ENCODE measurements at regions not wholly inside any gene's neighbourhood (a gene's known extent, or its start where the extent isn't known, plus 50 kb on each side); places are given as distances from the start of the nearest gene placed in this dataset.

- Histone ChIP-seq H3K27me3 (ENCODE audit: control insufficient read depth in 5 of 5, insufficient read depth in 4 of 5, low read length in 5 of 5) (no peaks in the 10 kb centered on the region), H3K4me3 (ENCODE audit: low read depth in 1 of 5, low read length in 5 of 5) (no peak overlapping the region)
Observed at GRCh38 chr1:80933346-80933745, 867.4 kb upstream of the ADGRL2 start.

GRCh38 chr1:80931178-80931577, 869.6 kb upstream of the ADGRL2 start:
- H3K27me3 ChIP-seq (ENCODE audit: control insufficient read depth in 5 of 5, insufficient read depth in 4 of 5, low read length in 5 of 5): no peaks in the 10 kb centered on the region
- no peak overlapping the region for H3K9ac ChIP-seq (ENCODE audit: low read length in 5 of 5)
- no peaks in the 10 kb centered on the region for H3K4me1 ChIP-seq (ENCODE audit: control insufficient read depth in 5 of 5, insufficient read depth in 5 of 5, low read length in 5 of 5)
- no peaks in the 10 kb centered on the region for H3K36me3 ChIP-seq (ENCODE audit: control insufficient read depth in 5 of 5, insufficient read depth in 5 of 5, low read length in 5 of 5)
- H3K27ac ChIP-seq (ENCODE audit: low read depth, low read length): no peak overlapping the region
- H3K9me3 ChIP-seq (ENCODE audit: control insufficient read depth in 5 of 5, low read length in 5 of 5): peaks cover 4 to 26% (median 10%) of the 10 kb centered on the region in 5 donors
- H3K4me3 ChIP-seq (ENCODE audit: low read depth in 1 of 5, low read length in 5 of 5): no peak overlapping the region

More at GRCh38 chr1:80933346-80933745, 867.4 kb upstream of the ADGRL2 start:
- H3K27ac ChIP-seq (ENCODE audit: low read depth, low read length): no peak overlapping the region
- no peak overlapping the region for H3K9ac ChIP-seq (ENCODE audit: low read length in 5 of 5)
- H3K9me3 ChIP-seq (ENCODE audit: control insufficient read depth in 5 of 5, low read length in 5 of 5): peaks cover 4 to 26% (median 10%) of the 10 kb centered on the region in 5 donors
- no peaks in the 10 kb centered on the region for H3K4me1 ChIP-seq (ENCODE audit: control insufficient read depth in 5 of 5, insufficient read depth in 5 of 5, low read length in 5 of 5)
- H3K36me3 ChIP-seq (ENCODE audit: control insufficient read depth in 5 of 5, insufficient read depth in 5 of 5, low read length in 5 of 5): no peaks in the 10 kb centered on the region

DNA sequence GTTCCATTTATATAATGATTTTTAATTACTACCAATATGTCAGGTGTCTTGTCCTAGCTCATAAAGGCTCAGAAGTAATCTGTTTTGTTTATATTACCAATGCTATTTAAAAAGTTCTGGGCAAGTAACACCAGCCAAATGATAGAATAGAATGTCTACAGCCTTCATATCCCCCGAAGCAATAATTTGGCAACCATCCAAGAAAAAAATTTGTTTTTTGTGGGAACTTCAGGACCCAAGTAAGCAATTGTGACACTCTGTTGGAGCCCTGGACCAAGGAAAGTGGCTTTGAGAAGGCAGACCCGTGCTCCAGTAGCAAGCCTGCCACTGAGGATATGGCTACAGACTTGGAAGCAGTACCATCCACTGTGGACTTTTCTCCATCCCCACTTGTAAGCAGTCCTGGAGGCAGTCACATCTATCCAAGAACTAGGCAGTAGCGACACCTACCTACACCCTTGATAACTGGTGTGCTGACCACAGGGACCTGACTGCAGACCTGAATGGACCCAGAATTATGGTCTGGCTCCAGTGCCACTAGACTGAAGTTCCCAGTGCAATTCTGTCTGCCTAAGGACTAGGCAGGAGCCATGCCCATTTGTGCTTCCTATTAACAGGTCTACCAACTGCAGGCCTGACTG, 870.7 kb upstream of the ADGRL2 start:
- peaks cover 0 to 4% (median 0%) of the 10 kb centered on the region in 5 donors for H3K4me1 ChIP-seq (ENCODE audit: control insufficient read depth in 5 of 5, insufficient read depth in 5 of 5, low read length in 5 of 5)
- H3K27me3 ChIP-seq (ENCODE audit: control insufficient read depth in 5 of 5, insufficient read depth in 4 of 5, low read length in 5 of 5): no peaks in the 10 kb centered on the region
- peaks cover 4 to 26% (median 10%) of the 10 kb centered on the region in 5 donors for H3K9me3 ChIP-seq (ENCODE audit: control insufficient read depth in 5 of 5, low read length in 5 of 5)
- H3K4me3 ChIP-seq (ENCODE audit: low read depth in 1 of 5, low read length in 5 of 5): no peak overlapping the region
- H3K27ac ChIP-seq (ENCODE audit: low read depth, low read length): no peak overlapping the region
- H3K9ac ChIP-seq (ENCODE audit: low read length in 5 of 5): no peak overlapping the region
- no peaks in the 10 kb centered on the region for H3K36me3 ChIP-seq (ENCODE audit: control insufficient read depth in 5 of 5, insufficient read depth in 5 of 5, low read length in 5 of 5)

DNA sequence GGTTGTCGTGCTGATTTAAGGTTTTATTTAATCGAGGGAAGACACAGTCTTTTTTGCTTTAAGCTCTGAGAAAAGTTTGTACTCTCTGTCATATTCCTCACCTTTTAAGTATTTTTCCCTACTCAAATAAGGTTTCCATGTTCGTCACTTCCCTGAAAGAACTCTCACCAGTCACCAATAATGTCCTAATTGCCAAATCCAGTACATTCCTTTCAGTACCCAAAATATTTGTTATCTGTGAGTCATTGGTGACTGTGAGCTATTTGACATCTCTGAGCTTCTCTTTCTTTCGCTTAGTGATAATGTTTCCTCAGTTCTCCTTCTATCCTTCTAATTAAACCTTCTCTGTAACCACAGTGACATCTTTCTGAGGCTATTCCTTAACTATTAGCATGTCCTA, 874.2 kb upstream of the ADGRL2 start:
- H3K27me3 ChIP-seq (ENCODE audit: control insufficient read depth in 5 of 5, insufficient read depth in 4 of 5, low read length in 5 of 5): no peaks in the 10 kb centered on the region
- no peaks in the 10 kb centered on the region for H3K36me3 ChIP-seq (ENCODE audit: control insufficient read depth in 5 of 5, insufficient read depth in 5 of 5, low read length in 5 of 5)
- H3K9ac ChIP-seq (ENCODE audit: low read length in 5 of 5): no peak overlapping the region
- H3K4me1 ChIP-seq (ENCODE audit: control insufficient read depth in 5 of 5, insufficient read depth in 5 of 5, low read length in 5 of 5): peaks cover 0 to 10% (median 6%) of the 10 kb centered on the region in 5 donors
- no peak overlapping the region for H3K27ac ChIP-seq (ENCODE audit: low read depth, low read length)
- no peak overlapping the region for H3K4me3 ChIP-seq (ENCODE audit: low read depth in 1 of 5, low read length in 5 of 5)
- H3K9me3 ChIP-seq (ENCODE audit: control insufficient read depth in 5 of 5, low read length in 5 of 5): peaks cover 2 to 15% (median 10%) of the 10 kb centered on the region in 5 donors

- no peak overlapping the region for H3K9ac ChIP-seq (ENCODE audit: low read length in 5 of 5)
- peaks cover 0 to 10% (median 6%) of the 10 kb centered on the region in 5 donors for H3K4me1 ChIP-seq (ENCODE audit: control insufficient read depth in 5 of 5, insufficient read depth in 5 of 5, low read length in 5 of 5)
- no peak overlapping the region for H3K4me3 ChIP-seq (ENCODE audit: low read depth in 1 of 5, low read length in 5 of 5)
- no peak overlapping the region for H3K27ac ChIP-seq (ENCODE audit: low read depth, low read length)
- H3K9me3 ChIP-seq (ENCODE audit: control insufficient read depth in 5 of 5, low read length in 5 of 5): peaks cover 0 to 5% (median 5%) of the 10 kb centered on the region in 5 donors
- H3K36me3 ChIP-seq (ENCODE audit: control insufficient read depth in 5 of 5, insufficient read depth in 5 of 5, low read length in 5 of 5): no peaks in the 10 kb centered on the region
- no peaks in the 10 kb centered on the region for H3K27me3 ChIP-seq (ENCODE audit: control insufficient read depth in 5 of 5, insufficient read depth in 4 of 5, low read length in 5 of 5)
Observed at GRCh38 chr1:80925130-80925805, 875.5 kb upstream of the ADGRL2 start.

GRCh38 chr1:80924290-80924689, 876.4 kb upstream of the ADGRL2 start:
- H3K27ac ChIP-seq (ENCODE audit: low read depth, low read length): no peak overlapping the region
- no peaks in the 10 kb centered on the region for H3K27me3 ChIP-seq (ENCODE audit: control insufficient read depth in 5 of 5, insufficient read depth in 4 of 5, low read length in 5 of 5)
- H3K4me1 ChIP-seq (ENCODE audit: control insufficient read depth in 5 of 5, insufficient read depth in 5 of 5, low read length in 5 of 5): peaks cover 0 to 10% (median 6%) of the 10 kb centered on the region in 5 donors
- H3K9ac ChIP-seq (ENCODE audit: low read length in 5 of 5): no peak overlapping the region
- no peaks in the 10 kb centered on the region for H3K36me3 ChIP-seq (ENCODE audit: control insufficient read depth in 5 of 5, insufficient read depth in 5 of 5, low read length in 5 of 5)
- no peaks in the 10 kb centered on the region for H3K9me3 ChIP-seq (ENCODE audit: control insufficient read depth in 5 of 5, low read length in 5 of 5)
- no peak overlapping the region for H3K4me3 ChIP-seq (ENCODE audit: low read depth in 1 of 5, low read length in 5 of 5)

- peaks cover 0 to 16% (median 6%) of the 10 kb centered on the region in 5 donors for H3K4me1 ChIP-seq (ENCODE audit: control insufficient read depth in 5 of 5, insufficient read depth in 5 of 5, low read length in 5 of 5)
- no peak overlapping the region for H3K9ac ChIP-seq (ENCODE audit: low read length in 5 of 5)
- no peaks in the 10 kb centered on the region for H3K27me3 ChIP-seq (ENCODE audit: control insufficient read depth in 5 of 5, insufficient read depth in 4 of 5, low read length in 5 of 5)
- H3K36me3 ChIP-seq (ENCODE audit: control insufficient read depth in 5 of 5, insufficient read depth in 5 of 5, low read length in 5 of 5): no peaks in the 10 kb centered on the region
- H3K27ac ChIP-seq (ENCODE audit: low read depth, low read length): no peak overlapping the region
- no peaks in the 10 kb centered on the region for H3K9me3 ChIP-seq (ENCODE audit: control insufficient read depth in 5 of 5, low read length in 5 of 5)
- H3K4me3 ChIP-seq (ENCODE audit: low read depth in 1 of 5, low read length in 5 of 5): no peak overlapping the region
Observed at GRCh38 chr1:80922906-80923305, 877.8 kb upstream of the ADGRL2 start.

GRCh38 chr1:80919426-80919825, 881.3 kb upstream of the ADGRL2 start:
- H3K27ac ChIP-seq (ENCODE audit: low read depth, low read length): no peak overlapping the region
- no peak overlapping the region for H3K9ac ChIP-seq (ENCODE audit: low read length in 5 of 5)
- no peaks in the 10 kb centered on the region for H3K9me3 ChIP-seq (ENCODE audit: control insufficient read depth in 5 of 5, low read length in 5 of 5)
- peaks cover 0 to 11% (median 0%) of the 10 kb centered on the region in 5 donors for H3K4me1 ChIP-seq (ENCODE audit: control insufficient read depth in 5 of 5, insufficient read depth in 5 of 5, low read length in 5 of 5)
- H3K4me3 ChIP-seq (ENCODE audit: low read depth in 1 of 5, low read length in 5 of 5): no peak overlapping the region
- no peaks in the 10 kb centered on the region for H3K27me3 ChIP-seq (ENCODE audit: control insufficient read depth in 5 of 5, insufficient read depth in 4 of 5, low read length in 5 of 5)
- H3K36me3 ChIP-seq (ENCODE audit: control insufficient read depth in 5 of 5, insufficient read depth in 5 of 5, low read length in 5 of 5): no peaks in the 10 kb centered on the region

DNA sequence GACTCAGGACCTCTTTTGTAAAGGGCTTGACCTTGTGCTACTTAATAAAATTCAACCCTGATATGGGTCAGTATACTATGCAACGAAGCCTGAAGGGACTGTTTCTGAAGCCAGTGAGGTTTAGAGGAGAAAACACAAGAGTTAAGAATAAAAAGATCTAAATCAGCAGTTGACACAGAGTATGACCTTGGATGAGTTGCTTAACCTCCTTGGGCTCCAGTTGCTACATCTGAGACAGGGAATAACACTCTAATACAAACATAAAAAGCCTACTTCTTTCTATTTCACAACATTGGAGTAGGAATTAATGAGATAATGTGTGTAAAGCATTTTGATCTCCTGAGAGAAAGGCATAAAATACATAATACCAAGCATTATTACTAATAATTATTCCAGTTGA, 882.4 kb upstream of the ADGRL2 start:
- H3K4me3 ChIP-seq (ENCODE audit: low read depth in 1 of 5, low read length in 5 of 5): no peak overlapping the region
- H3K9ac ChIP-seq (ENCODE audit: low read length in 5 of 5): no peak overlapping the region
- H3K4me1 ChIP-seq (ENCODE audit: control insufficient read depth in 5 of 5, insufficient read depth in 5 of 5, low read length in 5 of 5): peaks cover 0 to 10% (median 0%) of the 10 kb centered on the region in 5 donors
- H3K27me3 ChIP-seq (ENCODE audit: control insufficient read depth in 5 of 5, insufficient read depth in 4 of 5, low read length in 5 of 5): no peaks in the 10 kb centered on the region
- no peaks in the 10 kb centered on the region for H3K36me3 ChIP-seq (ENCODE audit: control insufficient read depth in 5 of 5, insufficient read depth in 5 of 5, low read length in 5 of 5)
- no peaks in the 10 kb centered on the region for H3K9me3 ChIP-seq (ENCODE audit: control insufficient read depth in 5 of 5, low read length in 5 of 5)
- H3K27ac ChIP-seq (ENCODE audit: low read depth, low read length): no peak overlapping the region

DNA sequence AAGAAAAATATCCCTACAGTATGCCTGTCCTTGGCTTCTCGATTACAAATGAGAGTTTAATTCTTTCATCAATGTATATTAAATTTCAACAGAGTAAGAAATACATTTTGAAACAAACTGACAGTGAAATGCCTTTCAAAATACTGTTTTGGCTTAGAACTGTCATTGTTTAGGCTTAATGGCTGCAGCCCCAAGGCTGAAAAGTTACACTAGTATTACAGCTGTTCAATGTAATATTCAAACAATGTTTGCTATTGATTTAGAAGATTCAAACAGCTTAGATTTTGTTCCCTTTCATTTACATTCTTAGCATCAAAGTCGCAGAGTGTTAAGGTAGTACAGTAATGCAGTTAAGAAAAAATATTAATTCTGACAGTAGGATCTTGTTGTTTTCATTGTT, 882.9 kb upstream of the ADGRL2 start:
- Histone ChIP-seq H3K27me3 (ENCODE audit: control insufficient read depth in 5 of 5, insufficient read depth in 4 of 5, low read length in 5 of 5) (no peaks in the 10 kb centered on the region), H3K9ac (ENCODE audit: low read length in 5 of 5) (no peak overlapping the region), H3K36me3 (ENCODE audit: control insufficient read depth in 5 of 5, insufficient read depth in 5 of 5, low read length in 5 of 5) (no peaks in the 10 kb centered on the region), H3K27ac (ENCODE audit: low read depth, low read length) (no peak overlapping the region), H3K4me1 (ENCODE audit: control insufficient read depth in 5 of 5, insufficient read depth in 5 of 5, low read length in 5 of 5) (peaks cover 0 to 10% (median 0%) of the 10 kb centered on the region in 5 donors), H3K9me3 (ENCODE audit: control insufficient read depth in 5 of 5, low read length in 5 of 5) (no peaks in the 10 kb centered on the region), H3K4me3 (ENCODE audit: low read depth in 1 of 5, low read length in 5 of 5) (no peak overlapping the region)
